ENCODE measurements at regions not wholly inside any gene's neighbourhood (a gene's known extent, or its start where the extent isn't known, plus 50 kb on each side); places are given as distances from the start of the nearest gene placed in this dataset.
A peak's percentile ranks its signal among the peaks of the same experiment; 100 is the strongest.

- Histone ChIP-seq H3K36me3 (no peaks in the 10 kb centered on the region), H3K27me3 (no peaks in the 10 kb centered on the region), H3K27ac (no peak overlapping the region), H3K4me1 (ENCODE audit: low read depth) (no peaks in the 10 kb centered on the region), H3K4me3 (no peak overlapping the region), H3K9me3 (ENCODE audit: low read depth) (no peaks in the 10 kb centered on the region)
- DNase-seq (ENCODE audit: low read depth in 1 of 2, low spot score in 1 of 2): no peak
- no peak for TF ChIP-seq CTCF (IDR thresholded peaks at IDR 0.05; ENCODE audit: low read depth, low read length)
Measured at GRCh38 chr5:180411948-180412347, 58.8 kb upstream of the GFPT2 start.

- Histone ChIP-seq H3K9me3 (ENCODE audit: low read depth) (no peaks in the 10 kb centered on the region), H3K27ac (no peak overlapping the region), H3K4me3 (no peak overlapping the region), H3K4me1 (ENCODE audit: low read depth) (no peaks in the 10 kb centered on the region), H3K36me3 (no peaks in the 10 kb centered on the region), H3K27me3 (no peaks in the 10 kb centered on the region)
- no peak for DNase-seq (ENCODE audit: low read depth in 1 of 2, low spot score in 1 of 2)
- no peak for TF ChIP-seq CTCF (IDR thresholded peaks at IDR 0.05; ENCODE audit: low read depth, low read length)
Measured at GRCh38 chr5:180414176-180414575, 61.0 kb upstream of the GFPT2 start.

- H3K4me1 ChIP-seq (ENCODE audit: low read depth): no peaks in the 10 kb centered on the region
- no peaks in the 10 kb centered on the region for H3K9me3 ChIP-seq (ENCODE audit: low read depth)
- TF ChIP-seq CTCF (IDR thresholded peaks at IDR 0.05; ENCODE audit: low read depth, low read length): no peak
- no peak for DNase-seq (ENCODE audit: low read depth in 1 of 2, low spot score in 1 of 2)
- no peaks in the 10 kb centered on the region for H3K36me3 ChIP-seq
- H3K4me3 ChIP-seq: no peak overlapping the region
- H3K27ac ChIP-seq: no peak overlapping the region
- no peaks in the 10 kb centered on the region for H3K27me3 ChIP-seq
Measured at GRCh38 chr5:180421672-180422071, 68.5 kb upstream of the GFPT2 start.

GRCh38 chr5:180423133-180423532 is 70.0 kb upstream of the GFPT2 start:
- Histone ChIP-seq H3K27ac (no peak overlapping the region), H3K27me3 (no peaks in the 10 kb centered on the region), H3K36me3 (no peaks in the 10 kb centered on the region), H3K9me3 (ENCODE audit: low read depth) (no peaks in the 10 kb centered on the region), H3K4me1 (ENCODE audit: low read depth) (no peaks in the 10 kb centered on the region), H3K4me3 (no peak overlapping the region)
- DNase-seq (ENCODE audit: low read depth in 1 of 2, low spot score in 1 of 2): peak in 1 of 2 donors; percentile 20
- TF ChIP-seq CTCF (IDR thresholded peaks at IDR 0.05; ENCODE audit: low read depth, low read length): no peak

- H3K27ac ChIP-seq: no peak overlapping the region
- no peak for TF ChIP-seq CTCF (IDR thresholded peaks at IDR 0.05; ENCODE audit: low read depth, low read length)
- H3K4me3 ChIP-seq: no peak overlapping the region
- no peaks in the 10 kb centered on the region for H3K4me1 ChIP-seq (ENCODE audit: low read depth)
- no peak for DNase-seq (ENCODE audit: low read depth in 1 of 2, low spot score in 1 of 2)
- no peaks in the 10 kb centered on the region for H3K9me3 ChIP-seq (ENCODE audit: low read depth)
- no peaks in the 10 kb centered on the region for H3K27me3 ChIP-seq
- H3K36me3 ChIP-seq: no peaks in the 10 kb centered on the region
Measured at GRCh38 chr5:180423598-180423997, 70.5 kb upstream of the GFPT2 start.

GRCh38 chr5:180424094-180424493 is 70.1 kb upstream of the CNOT6 start:
- DNase-seq (ENCODE audit: low read depth in 1 of 2, low spot score in 1 of 2): peak in 1 of 2 donors; percentile 8
- no peaks in the 10 kb centered on the region for H3K4me1 ChIP-seq (ENCODE audit: low read depth)
- no peaks in the 10 kb centered on the region for H3K9me3 ChIP-seq (ENCODE audit: low read depth)
- H3K4me3 ChIP-seq: no peak overlapping the region
- H3K27me3 ChIP-seq: no peaks in the 10 kb centered on the region
- H3K36me3 ChIP-seq: no peaks in the 10 kb centered on the region
- H3K27ac ChIP-seq: no peak overlapping the region
- TF ChIP-seq CTCF (IDR thresholded peaks at IDR 0.05; ENCODE audit: low read depth, low read length): no peak

All from cardiac muscle cell (in vitro differentiated cells and primary cell).